Caki2 (cell line): ENCODE measurements at regions not wholly inside any gene's neighbourhood (a gene's known extent, or its start where the extent isn't known, plus 50 kb on each side); places are given as distances from the start of the nearest gene placed in this dataset.
A peak's percentile ranks its signal among the peaks of the same experiment; 100 is the strongest.

Experiments
- DNase-seq: peaks from one replicate; pipeline ENCODE4 v3.0.0-alpha.2; 2015; ENCODE audit warnings: low read depth
- in situ Hi-C: cut with HindIII; loops from 2 replicates; pipeline ENCODE4 v1.10.0; 2016; ENCODE audit warnings: low sequenced_read_pairs, low pct_unique_long_range_greater_than_20kb, mixed read lengths

GRCh38 chr1:87804128-87804527 lies 475.4 kb downstream of the LMO4 start:
- in situ Hi-C loops = no loop called here
- DNase-seq = no peak

- in situ Hi-C loops = no loop called here
- DNase-seq = peak; percentile 86
Observed at GRCh38 chr1:87805666-87806378, 477.1 kb downstream of the LMO4 start.

- in situ Hi-C loops = no loop called here
- DNase-seq = no peak
Observed at GRCh38 chr1:87806379-87807094, 477.9 kb downstream of the LMO4 start.

- no peak for DNase-seq
- in situ Hi-C loops = no loop called here
Observed at GRCh38 chr1:87810166-87810565, 481.5 kb downstream of the LMO4 start.

GRCh38 chr1:87812871-87813577 lies 484.3 kb downstream of the LMO4 start:
- in situ Hi-C loops = no loop called here
- DNase-seq = no peak

- in situ Hi-C loops = no loop called here
- no peak for DNase-seq
Observed at GRCh38 chr1:87814573-87814972, 485.9 kb downstream of the LMO4 start.

GRCh38 chr1:87816646-87817045 lies 488.0 kb downstream of the LMO4 start:
- no peak for DNase-seq
- in situ Hi-C loops = no loop called here

- in situ Hi-C loops = no loop called here
- DNase-seq = no peak
Observed at GRCh38 chr1:87820668-87821334, 492.1 kb downstream of the LMO4 start.

GRCh38 chr1:87821335-87821697 lies 492.6 kb downstream of the LMO4 start:
- DNase-seq = no peak
- in situ Hi-C loops = no loop called here

- in situ Hi-C loops = no loop called here
- no peak for DNase-seq
Observed at GRCh38 chr1:87826681-87827251, 498.1 kb downstream of the LMO4 start.

GRCh38 chr1:87829360-87829759 lies 500.7 kb downstream of the LMO4 start:
- in situ Hi-C loops = no loop called here
- DNase-seq = no peak

- DNase-seq = no peak
- in situ Hi-C loops = no loop called here
Observed at GRCh38 chr1:87830432-87830978, 501.8 kb downstream of the LMO4 start.

GRCh38 chr1:87833166-87833565 lies 504.5 kb downstream of the LMO4 start:
- in situ Hi-C loops = no loop called here
- no peak for DNase-seq

GRCh38 chr1:87834151-87834550 lies 505.5 kb downstream of the LMO4 start:
- DNase-seq = no peak
- in situ Hi-C loops = no loop called here

- no peak for DNase-seq
- in situ Hi-C loops = no loop called here
Observed at GRCh38 chr1:87834941-87835340, 506.3 kb downstream of the LMO4 start.

- no peak for DNase-seq
- in situ Hi-C loops = no loop called here
Observed at GRCh38 chr1:87840767-87841166, 512.1 kb downstream of the LMO4 start.

- no peak for DNase-seq
Observed at GRCh38 chr1:87841332-87841731, 512.7 kb downstream of the LMO4 start.

GRCh38 chr1:87842156-87842555 lies 513.5 kb downstream of the LMO4 start:
- no peak for DNase-seq
- in situ Hi-C loops = no loop called here

More at GRCh38 chr1:87841332-87841731, 512.7 kb downstream of the LMO4 start:
- in situ Hi-C loops = no loop called here
